Parathyroid adenoma (tissue), 2 donors: ENCODE measurements at regions not wholly inside any gene's neighbourhood (a gene's known extent, or its start where the extent isn't known, plus 50 kb on each side); places are given as distances from the start of the nearest gene placed in this dataset.
A peak's percentile ranks its signal among the peaks of the same experiment; 100 is the strongest.

Experiments
- H2AFZ ChIP-seq: fragments of 300-600 bp; sonication (generic); one replicate; pipeline ENCODE4 v1.7.0; 2017; ENCODE audit warnings: antibody characterized with exemption, mild to moderate bottlenecking
- H3K27ac ChIP-seq: fragments of 300-600 bp; sonication (generic); one replicate; pipeline ENCODE4 v1.7.0; 2017
- H3K27me3 ChIP-seq: fragments of 300-600 bp; sonication (generic); one replicate; pipeline ENCODE4 v1.7.0; 2017; ENCODE audit warnings: low read length; ENCODE audit not compliant: control insufficient read depth, insufficient read depth
- H3K36me3 ChIP-seq: fragments of 300-600 bp; sonication (generic); one replicate; pipeline ENCODE4 v1.7.0; 2017; ENCODE audit warnings: low read length; ENCODE audit not compliant: control insufficient read depth, insufficient read depth
- H3K4me1 ChIP-seq: fragments of 300-600 bp; sonication (generic); one replicate; pipeline ENCODE4 v1.7.0; 2017; ENCODE audit warnings: control low read depth
- H3K4me2 ChIP-seq: fragments of 300-600 bp; sonication (generic); one replicate; pipeline ENCODE4 v1.7.0; 2017; ENCODE audit warnings: low read length
- H3K4me3 ChIP-seq: fragments of 300-600 bp; sonication (generic); one replicate; pipeline ENCODE4 v1.7.0; 2017; ENCODE audit warnings: low read depth, low read length
- H3K79me2 ChIP-seq: fragments of 300-600 bp; sonication (generic); one replicate; pipeline ENCODE4 v1.7.0; 2017; ENCODE audit warnings: control low read depth
- H3K9ac ChIP-seq: fragments of 300-600 bp; sonication (generic); one replicate; pipeline ENCODE4 v1.7.0; 2017; ENCODE audit warnings: mild to moderate bottlenecking
- H3K9me3 ChIP-seq: fragments of 300-600 bp; sonication (generic); one replicate; pipeline ENCODE4 v1.7.0; 2017; ENCODE audit warnings: low read length; ENCODE audit not compliant: control insufficient read depth
- TF ChIP-seq, protein P1 (sequence below): fragments of 300-600 bp; sonication (generic); IDR thresholded peaks from one replicate; pipeline ENCODE4 v1.7.0; 2017; ENCODE audit warnings: antibody characterized with exemption, mild to moderate bottlenecking
- donor health status: primary hyperparathyroidism.

DNA sequence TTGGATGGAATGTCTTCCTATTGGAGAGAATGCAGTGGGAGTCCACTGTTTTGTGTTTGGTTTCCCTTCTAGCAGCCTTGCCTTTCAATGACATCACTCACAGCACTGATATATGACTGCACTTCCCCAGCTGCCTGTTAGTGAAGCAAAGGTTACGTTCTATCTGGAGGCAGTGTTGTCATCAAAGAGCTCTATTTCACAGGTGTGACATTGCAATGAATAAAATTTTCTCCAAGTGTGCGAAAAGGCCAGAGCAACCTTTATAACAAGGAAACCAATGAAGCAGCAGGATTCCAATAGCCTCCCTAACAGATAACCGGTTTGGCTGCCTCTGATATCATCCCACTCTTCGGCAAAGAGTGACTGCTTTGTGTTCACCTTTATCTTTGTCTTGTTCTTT lies 523.5 kb upstream of the ZNF608 start:
- Histone ChIP-seq H3K27ac (no peak overlapping the region), H3K4me3 (no peak overlapping the region), H2AFZ (peak overlapping the region; percentile 8), H3K4me2 (no peak overlapping the region), H3K4me1 (peaks cover 7% of the 10 kb centered on the region), H3K79me2 (no peaks in the 10 kb centered on the region), H3K9ac (no peak overlapping the region), H3K27me3 (no peaks in the 10 kb centered on the region), H3K9me3 (no peaks in the 10 kb centered on the region), H3K36me3 (no peaks in the 10 kb centered on the region)
- TF ChIP-seq, protein P1, sequence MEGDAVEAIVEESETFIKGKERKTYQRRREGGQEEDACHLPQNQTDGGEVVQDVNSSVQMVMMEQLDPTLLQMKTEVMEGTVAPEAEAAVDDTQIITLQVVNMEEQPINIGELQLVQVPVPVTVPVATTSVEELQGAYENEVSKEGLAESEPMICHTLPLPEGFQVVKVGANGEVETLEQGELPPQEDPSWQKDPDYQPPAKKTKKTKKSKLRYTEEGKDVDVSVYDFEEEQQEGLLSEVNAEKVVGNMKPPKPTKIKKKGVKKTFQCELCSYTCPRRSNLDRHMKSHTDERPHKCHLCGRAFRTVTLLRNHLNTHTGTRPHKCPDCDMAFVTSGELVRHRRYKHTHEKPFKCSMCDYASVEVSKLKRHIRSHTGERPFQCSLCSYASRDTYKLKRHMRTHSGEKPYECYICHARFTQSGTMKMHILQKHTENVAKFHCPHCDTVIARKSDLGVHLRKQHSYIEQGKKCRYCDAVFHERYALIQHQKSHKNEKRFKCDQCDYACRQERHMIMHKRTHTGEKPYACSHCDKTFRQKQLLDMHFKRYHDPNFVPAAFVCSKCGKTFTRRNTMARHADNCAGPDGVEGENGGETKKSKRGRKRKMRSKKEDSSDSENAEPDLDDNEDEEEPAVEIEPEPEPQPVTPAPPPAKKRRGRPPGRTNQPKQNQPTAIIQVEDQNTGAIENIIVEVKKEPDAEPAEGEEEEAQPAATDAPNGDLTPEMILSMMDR, result no peak

- Histone ChIP-seq H3K27ac (no peak overlapping the region), H3K79me2 (no peaks in the 10 kb centered on the region), H3K4me1 (peaks cover 15% of the 10 kb centered on the region), H3K9me3 (no peaks in the 10 kb centered on the region), H3K27me3 (no peaks in the 10 kb centered on the region), H3K36me3 (no peaks in the 10 kb centered on the region), H3K4me3 (no peak overlapping the region), H3K4me2 (no peak overlapping the region), H2AFZ (no peak overlapping the region), H3K9ac (no peak overlapping the region)
- TF ChIP-seq, protein P1, result no peak
Observed at GRCh38 chr5:125272357-125272756, 525.9 kb upstream of the ZNF608 start.

GRCh38 chr5:125274211-125274610 lies 527.8 kb upstream of the ZNF608 start:
- no peaks in the 10 kb centered on the region for H3K9me3 ChIP-seq
- H3K4me2 ChIP-seq, result no peak overlapping the region
- H3K9ac ChIP-seq, result no peak overlapping the region
- H3K4me3 ChIP-seq, result no peak overlapping the region
- H3K27me3 ChIP-seq, result no peaks in the 10 kb centered on the region
- H2AFZ ChIP-seq, result no peak overlapping the region
- H3K36me3 ChIP-seq, result no peaks in the 10 kb centered on the region
- no peaks in the 10 kb centered on the region for H3K79me2 ChIP-seq
- no peak overlapping the region for H3K27ac ChIP-seq
- TF ChIP-seq, protein P1, result no peak
- H3K4me1 ChIP-seq, result peaks cover 15% of the 10 kb centered on the region

- H3K9ac ChIP-seq, result no peak overlapping the region
- H3K27ac ChIP-seq, result no peak overlapping the region
Observed at GRCh38 chr5:125274938-125275724, 528.7 kb upstream of the ZNF608 start.

More at GRCh38 chr5:125274938-125275724, 528.7 kb upstream of the ZNF608 start:
- Histone ChIP-seq H3K4me2 (no peak overlapping the region), H3K79me2 (no peaks in the 10 kb centered on the region), H3K27me3 (no peaks in the 10 kb centered on the region), H2AFZ (no peak overlapping the region), H3K9me3 (no peaks in the 10 kb centered on the region), H3K36me3 (no peaks in the 10 kb centered on the region), H3K4me3 (no peak overlapping the region), H3K4me1 (peaks cover 15% of the 10 kb centered on the region)
- TF ChIP-seq, protein P1, result no peak
